OCI-LY3 (cell line): ENCODE measurements at regions not wholly inside any gene's neighbourhood (a gene's known extent, or its start where the extent isn't known, plus 50 kb on each side); places are given as distances from the start of the nearest gene placed in this dataset.

Experiments used
- CTCF ChIP-seq: fragments of 200-600, 300-600 bp; sonication (generic); IDR thresholded peaks from 2 replicates; pipeline ENCODE4 v1.5.1; 2014; ENCODE audit warnings: antibody characterized with exemption, low read length, low read depth
- EZH2phosphoT487 ChIP-seq: fragments of 200-600 bp; shearing (Covaris generic); IDR thresholded peaks from 2 replicates; pipeline ENCODE4 v1.6.1; 2018; ENCODE audit warnings: antibody characterized with exemption, mixed run types, low read depth

GRCh38 chr6:61614119-61614518 is 671.9 kb downstream of the KHDRBS2 start:
- TF ChIP-seq CTCF (no peak), EZH2phosphoT487 (no peak)
